ENCODE measurements at regions not wholly inside any gene's neighbourhood (a gene's known extent, or its start where the extent isn't known, plus 50 kb on each side); places are given as distances from the start of the nearest gene placed in this dataset.

DNA sequence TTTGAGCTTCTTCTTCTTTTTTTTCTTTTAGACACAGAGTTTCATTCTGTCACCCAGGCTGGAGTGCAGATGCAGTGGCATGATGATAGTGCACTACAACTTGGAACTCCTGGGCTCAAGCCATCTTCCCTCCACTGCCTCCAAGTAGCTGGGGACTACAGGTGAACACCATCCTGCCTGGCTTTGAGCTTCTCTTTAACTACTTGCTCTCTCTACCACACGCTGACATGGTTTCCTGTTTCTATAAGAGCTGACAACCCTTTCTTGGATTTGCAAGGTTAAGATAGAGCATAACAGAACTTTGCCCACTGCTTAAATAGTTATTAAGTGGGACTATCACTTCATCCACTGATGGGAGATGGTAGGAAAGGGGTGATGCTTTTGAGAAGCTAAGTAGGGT lies 82.4 kb upstream of the SLC38A2 start:
- H3K79me2 ChIP-seq (ENCODE audit: insufficient read depth, low read length): no peaks in the 10 kb centered on the region
- no peak for DNase-seq
- no peaks in the 10 kb centered on the region for H3K36me3 Mint-ChIP-seq
- H4K20me1 ChIP-seq (ENCODE audit: insufficient read depth, low read length): no peaks in the 10 kb centered on the region
- H3K4me1 Mint-ChIP-seq: peaks cover 69% of the 10 kb centered on the region
- no peak overlapping the region for H2AFZ ChIP-seq (ENCODE audit: insufficient read depth, low read depth, low read length, poor library complexity, severe bottlenecking)
- peaks cover 0 to 2% (median 0%) of the 10 kb centered on the region in 3 donors for H3K27me3 Mint-ChIP-seq (ENCODE audit: low read depth in 3 of 3)
- TF ChIP-seq, protein P1, sequence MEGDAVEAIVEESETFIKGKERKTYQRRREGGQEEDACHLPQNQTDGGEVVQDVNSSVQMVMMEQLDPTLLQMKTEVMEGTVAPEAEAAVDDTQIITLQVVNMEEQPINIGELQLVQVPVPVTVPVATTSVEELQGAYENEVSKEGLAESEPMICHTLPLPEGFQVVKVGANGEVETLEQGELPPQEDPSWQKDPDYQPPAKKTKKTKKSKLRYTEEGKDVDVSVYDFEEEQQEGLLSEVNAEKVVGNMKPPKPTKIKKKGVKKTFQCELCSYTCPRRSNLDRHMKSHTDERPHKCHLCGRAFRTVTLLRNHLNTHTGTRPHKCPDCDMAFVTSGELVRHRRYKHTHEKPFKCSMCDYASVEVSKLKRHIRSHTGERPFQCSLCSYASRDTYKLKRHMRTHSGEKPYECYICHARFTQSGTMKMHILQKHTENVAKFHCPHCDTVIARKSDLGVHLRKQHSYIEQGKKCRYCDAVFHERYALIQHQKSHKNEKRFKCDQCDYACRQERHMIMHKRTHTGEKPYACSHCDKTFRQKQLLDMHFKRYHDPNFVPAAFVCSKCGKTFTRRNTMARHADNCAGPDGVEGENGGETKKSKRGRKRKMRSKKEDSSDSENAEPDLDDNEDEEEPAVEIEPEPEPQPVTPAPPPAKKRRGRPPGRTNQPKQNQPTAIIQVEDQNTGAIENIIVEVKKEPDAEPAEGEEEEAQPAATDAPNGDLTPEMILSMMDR (IDR thresholded peaks at IDR 0.05): no peak
- no peak overlapping the region for H3K4me3 ChIP-seq (replicated peaks in 1 of 3; ENCODE audit: low read depth in 2 of 3, low read length in 3 of 3)
- no peak overlapping the region for H3K4me2 ChIP-seq (replicated peaks; ENCODE audit: extremely low read depth, low read length, poor library complexity, severe bottlenecking)
- H3K9me3 ChIP-seq (replicated peaks in 1 of 2; ENCODE audit: control insufficient read depth in 1 of 2, insufficient read depth in 1 of 2, low read length in 2 of 2): no peaks in the 10 kb centered on the region
- H3K36me3 ChIP-seq (replicated peaks in 1 of 2; ENCODE audit: control insufficient read depth in 1 of 2, insufficient read depth in 2 of 2, low read length in 2 of 2): no peaks in the 10 kb centered on the region
- no peak overlapping the region for H3K9ac ChIP-seq (ENCODE audit: insufficient read depth, low read length, poor library complexity, severe bottlenecking)
- peaks cover 46 to 54% of the 10 kb centered on the region in 2 donors for H3K4me1 ChIP-seq (ENCODE audit: control insufficient read depth in 1 of 2, insufficient read depth in 2 of 2, low read length in 2 of 2)
- H3K4me3 Mint-ChIP-seq: no peak overlapping the region
- intact Hi-C loops (cut with micrococcal nuclease): no loop called here
- WGBS (ENCODE audit: insufficient coverage): no CpG with 5 or more reads among the region's 1 CpG
- no peak overlapping the region for H3K27ac ChIP-seq (ENCODE audit: low read depth in 1 of 2, low read length in 2 of 2)
- H3K27ac Mint-ChIP-seq: peak overlapping the region in 1 of 7 donors; percentile 3
- no peaks in the 10 kb centered on the region for H3K27me3 ChIP-seq (ENCODE audit: control insufficient read depth in 2 of 2, insufficient read depth in 2 of 2, low read length in 2 of 2)
- peaks cover 0 to 2% (median 0%) of the 10 kb centered on the region in 7 donors for H3K9me3 Mint-ChIP-seq

DNA sequence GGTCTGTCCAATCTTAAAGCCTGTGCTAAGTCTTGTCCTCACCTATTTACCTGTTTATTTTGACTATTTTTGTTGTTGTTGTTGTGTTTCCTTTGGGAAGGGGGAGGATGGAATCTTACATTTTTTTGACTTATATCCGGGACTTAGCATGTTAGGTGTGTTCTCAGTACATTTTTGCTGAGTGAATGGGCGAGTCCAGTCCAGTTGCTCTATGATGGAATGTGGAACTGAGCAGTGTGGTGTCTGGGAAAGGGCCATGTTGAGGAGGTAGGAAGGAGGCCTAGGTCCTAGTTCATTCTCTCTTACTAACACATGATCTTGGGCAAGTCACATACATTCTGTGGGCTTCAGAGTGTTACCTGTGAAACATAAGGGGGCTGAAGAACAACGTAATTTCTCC lies 80.9 kb upstream of the SLC38A2 start:
- Histone ChIP-seq H3K27me3 (ENCODE audit: control insufficient read depth in 2 of 2, insufficient read depth in 2 of 2, low read length in 2 of 2) (no peaks in the 10 kb centered on the region), H3K4me1 (ENCODE audit: control insufficient read depth in 1 of 2, insufficient read depth in 2 of 2, low read length in 2 of 2) (peaks cover 33 to 46% of the 10 kb centered on the region in 2 donors), H3K4me2 (replicated peaks; ENCODE audit: extremely low read depth, low read length, poor library complexity, severe bottlenecking) (no peak overlapping the region), H3K9ac (ENCODE audit: insufficient read depth, low read length, poor library complexity, severe bottlenecking) (no peak overlapping the region), H3K4me3 (replicated peaks in 1 of 3; ENCODE audit: low read depth in 2 of 3, low read length in 3 of 3) (no peak overlapping the region), H3K9me3 (replicated peaks in 1 of 2; ENCODE audit: control insufficient read depth in 1 of 2, insufficient read depth in 1 of 2, low read length in 2 of 2) (no peaks in the 10 kb centered on the region), H4K20me1 (ENCODE audit: insufficient read depth, low read length) (no peaks in the 10 kb centered on the region), H3K36me3 (replicated peaks in 1 of 2; ENCODE audit: control insufficient read depth in 1 of 2, insufficient read depth in 2 of 2, low read length in 2 of 2) (no peaks in the 10 kb centered on the region), H3K27ac (ENCODE audit: low read depth in 1 of 2, low read length in 2 of 2) (no peak overlapping the region), H2AFZ (ENCODE audit: insufficient read depth, low read depth, low read length, poor library complexity, severe bottlenecking) (no peak overlapping the region), H3K79me2 (ENCODE audit: insufficient read depth, low read length) (no peaks in the 10 kb centered on the region)
- intact Hi-C loops (cut with micrococcal nuclease): no loop called here
- Mint-ChIP-seq H3K4me1 (peaks cover 62% of the 10 kb centered on the region), H3K27ac (no peak overlapping the region), H3K4me3 (no peak overlapping the region), H3K9me3 (peaks cover 0 to 2% (median 0%) of the 10 kb centered on the region in 7 donors), H3K27me3 (ENCODE audit: low read depth in 3 of 3) (no peaks in the 10 kb centered on the region), H3K36me3 (no peaks in the 10 kb centered on the region)
- TF ChIP-seq, protein P1 (IDR thresholded peaks at IDR 0.05): no peak
- DNase-seq: no peak
- 100% methylated on average over 1 of the region's 3 CpGs for WGBS (ENCODE audit: insufficient coverage)

All from CD14-positive monocyte (primary cell).